ENCODE measurements at regions not wholly inside any gene's neighbourhood (a gene's known extent, or its start where the extent isn't known, plus 50 kb on each side); places are given as distances from the start of the nearest gene placed in this dataset.
"Not testable (repeated sequence)": the region's sequence is repeated elsewhere in the genome, so short reads cannot be mapped to it uniquely, and the experiment has no call there.

DNA sequence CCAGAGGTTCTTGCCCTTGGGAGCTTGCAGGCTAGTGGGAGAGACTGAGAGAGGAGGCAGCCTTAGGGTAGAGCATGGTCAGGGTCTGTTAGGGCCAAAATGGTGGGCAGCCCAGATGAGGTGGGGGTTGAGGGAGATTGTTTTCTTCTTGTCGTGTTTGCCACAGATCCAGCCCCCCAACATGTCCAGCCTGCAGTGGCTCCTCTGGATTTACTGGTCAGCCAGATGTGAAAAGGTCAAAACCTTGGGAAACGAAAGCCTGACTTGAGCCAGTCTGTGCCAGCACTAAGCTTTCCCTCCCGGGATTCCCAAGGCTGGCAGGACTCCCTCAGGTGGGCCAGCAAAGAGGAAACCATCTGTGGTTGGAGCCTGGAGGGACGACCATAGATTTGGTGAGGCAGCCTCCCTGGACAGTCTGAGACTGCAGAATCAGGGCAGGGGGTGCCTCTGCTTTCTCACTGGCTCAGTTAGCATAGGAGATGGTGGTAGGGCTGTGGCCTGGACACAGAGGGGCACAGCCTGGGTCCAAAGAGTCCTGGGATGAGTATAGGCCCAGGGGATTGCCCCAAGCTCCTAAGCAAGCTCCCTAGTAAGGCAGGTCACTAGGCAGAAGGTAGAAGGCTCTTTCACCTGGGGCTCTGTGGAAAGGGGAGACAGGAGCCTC lies 51.2 kb upstream of the PRR23C start:
- DNase-seq (ENCODE audit: low read depth in 2 of 2): no peak

DNA sequence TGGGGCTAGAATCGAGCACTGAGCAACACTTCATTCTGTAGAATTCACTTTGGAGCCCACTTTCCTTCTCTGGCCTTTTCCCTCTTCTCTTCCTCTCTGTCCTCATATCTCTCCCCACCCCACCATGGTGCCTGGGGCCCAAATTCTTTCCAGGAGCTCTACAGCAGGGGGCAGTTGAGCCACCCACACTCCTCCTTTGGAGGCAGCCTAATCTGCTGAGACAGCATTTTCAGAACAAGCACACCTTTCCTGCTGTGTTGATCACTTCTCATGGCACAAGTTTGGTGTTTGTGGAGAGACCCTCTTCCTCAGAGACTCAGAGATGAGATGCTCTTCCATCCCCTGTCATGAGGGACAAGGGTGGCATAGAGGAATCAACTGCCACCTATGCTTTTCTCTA lies 52.0 kb upstream of the PRR23C start:
- no peak for DNase-seq (ENCODE audit: low read depth in 2 of 2)

DNA sequence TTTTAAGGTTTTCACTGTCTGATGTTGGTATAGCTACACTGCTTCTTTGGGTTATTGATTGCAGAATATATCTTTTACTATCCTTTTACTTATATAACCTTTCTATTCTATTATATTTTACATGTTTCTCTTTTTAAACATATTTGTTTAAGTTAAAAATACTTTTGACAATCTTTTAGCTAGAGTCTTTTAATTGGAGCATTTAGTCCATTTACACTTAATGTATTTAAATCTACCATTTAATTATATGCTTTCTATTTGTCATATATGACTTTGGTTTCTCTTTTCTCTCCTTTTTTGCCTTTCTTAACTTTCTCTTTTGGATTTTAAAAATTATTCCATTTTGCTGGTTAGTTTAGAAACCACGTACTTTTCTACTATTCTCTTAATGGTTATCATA lies 53.7 kb upstream of the PRR23C start:
- DNase-seq (ENCODE audit: low read depth in 2 of 2): no peak

DNA sequence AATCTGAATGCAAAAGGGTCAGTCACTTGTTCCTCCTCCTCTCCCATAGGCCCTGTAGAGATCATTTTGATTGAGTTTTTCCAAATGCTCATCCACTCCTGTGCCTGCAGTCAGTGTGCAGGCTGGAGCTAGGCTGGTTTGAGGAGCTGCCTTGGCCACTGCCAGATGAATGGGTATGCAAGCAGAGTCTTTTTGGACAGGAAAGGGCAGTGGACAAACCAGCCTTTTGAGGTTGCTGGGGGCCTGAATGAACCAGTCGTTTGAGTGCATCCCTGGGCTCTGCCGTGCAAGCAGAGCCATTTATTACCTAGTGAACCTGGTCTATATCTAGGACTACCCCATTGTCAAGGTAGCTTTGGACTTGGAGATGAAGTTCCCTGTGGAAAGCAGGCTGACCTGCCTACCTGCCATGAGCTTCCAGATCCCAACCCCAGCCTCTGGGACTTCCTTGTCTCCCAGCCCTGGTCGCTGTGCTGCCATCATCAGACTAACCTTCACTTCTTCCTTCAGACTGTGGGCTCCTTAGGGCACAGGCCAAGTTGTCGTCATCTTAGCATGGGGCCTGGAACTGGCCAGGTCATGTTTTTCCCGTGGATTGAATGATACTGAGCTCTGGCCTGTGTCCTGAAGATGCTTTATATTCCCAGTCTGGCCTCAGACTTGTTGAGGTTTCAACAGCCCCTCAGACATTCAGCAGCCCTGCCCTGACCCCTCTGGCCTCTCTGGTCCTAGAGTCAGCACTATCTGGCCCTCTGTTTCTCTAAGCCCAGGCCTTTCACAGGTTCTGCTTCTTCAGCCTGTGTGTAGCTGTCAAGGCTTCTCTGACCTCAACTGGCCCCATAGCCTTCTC lies 55.5 kb upstream of the PRR23C start:
- DNase-seq (ENCODE audit: low read depth in 2 of 2): no peak

DNA sequence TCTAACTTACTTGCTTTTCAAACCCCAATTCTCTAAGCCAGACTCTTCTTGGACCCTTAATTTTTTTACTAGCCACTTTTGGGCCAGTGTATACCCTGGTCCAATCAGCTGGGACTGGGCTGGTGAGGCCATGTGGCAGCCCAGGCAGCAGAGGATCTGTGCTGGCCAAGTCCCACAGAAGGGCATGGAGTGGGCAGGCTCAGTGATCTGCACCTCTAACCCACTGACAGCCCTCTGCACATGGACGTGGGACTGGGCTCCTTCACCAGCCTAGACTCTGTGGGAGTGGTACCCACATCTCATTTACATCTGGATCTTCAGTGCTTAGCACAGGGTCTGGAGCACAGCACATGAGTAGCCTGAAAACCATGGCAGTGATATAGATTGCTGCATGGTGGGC lies 56.1 kb upstream of the PRR23C start:
- DNase-seq (ENCODE audit: low read depth in 2 of 2): no peak

DNA sequence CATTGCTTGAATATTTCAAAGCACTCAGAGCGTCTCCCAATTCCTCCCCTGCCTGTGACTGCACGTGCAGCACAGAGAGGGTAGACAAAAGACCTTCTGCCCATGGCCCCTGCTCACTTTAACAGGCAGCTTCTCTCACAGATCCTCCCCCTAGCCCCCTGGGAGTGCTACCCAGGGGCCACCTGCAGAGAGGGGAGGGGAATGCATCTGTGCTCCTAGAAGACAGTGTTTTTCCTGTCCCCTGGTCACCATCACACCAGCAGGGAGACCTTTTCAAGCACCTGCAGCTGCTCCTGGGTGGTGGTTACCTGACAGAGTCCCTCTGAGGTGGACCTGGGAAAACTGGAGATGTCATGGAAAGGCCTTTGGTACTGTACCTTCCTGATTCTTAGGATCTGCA lies 56.7 kb upstream of the PRR23C start:
- DNase-seq (ENCODE audit: low read depth in 2 of 2): no peak

DNA sequence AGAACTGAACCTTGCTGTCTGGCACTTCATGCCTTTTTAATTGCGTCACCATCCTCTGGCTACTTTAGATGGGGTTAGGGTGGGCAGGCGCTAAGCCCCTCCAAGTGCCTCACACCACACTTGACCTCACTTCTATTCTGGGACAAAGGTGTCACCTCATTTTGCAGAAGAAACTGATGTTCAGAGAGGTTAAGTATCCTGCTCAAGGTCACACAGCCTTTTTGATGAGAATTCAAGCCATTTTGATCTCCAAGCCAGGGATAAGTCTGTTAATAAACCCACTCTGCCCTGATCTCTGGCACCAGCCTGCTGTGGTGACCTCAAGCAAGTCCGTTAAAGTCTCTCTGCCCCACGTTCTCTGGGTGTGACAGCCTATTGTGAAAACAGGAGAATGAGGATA lies 58.8 kb upstream of the PRR23C start:
- DNase-seq (ENCODE audit: low read depth in 2 of 2): no peak

DNA sequence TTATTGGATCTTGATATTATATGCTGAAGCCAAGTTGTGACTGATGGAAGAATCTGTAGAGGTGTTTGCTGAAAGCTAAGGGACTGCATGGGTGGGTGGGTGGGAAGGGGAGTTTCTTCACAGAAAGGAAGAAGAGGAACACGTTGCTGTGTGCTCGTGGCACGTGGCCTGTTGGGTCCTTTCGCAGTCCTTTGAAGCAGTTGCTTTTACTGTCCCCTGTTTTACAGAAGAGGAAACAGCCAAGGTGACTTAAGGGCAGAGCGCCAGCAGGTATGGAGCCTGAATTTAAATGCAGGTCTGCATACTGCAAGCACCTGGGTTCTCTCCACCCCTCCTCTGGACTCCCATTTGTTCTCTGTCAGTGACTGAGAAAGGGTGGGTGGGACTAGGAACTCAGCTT lies 59.4 kb upstream of the PRR23C start:
- no peak for DNase-seq (ENCODE audit: low read depth in 2 of 2)

DNA sequence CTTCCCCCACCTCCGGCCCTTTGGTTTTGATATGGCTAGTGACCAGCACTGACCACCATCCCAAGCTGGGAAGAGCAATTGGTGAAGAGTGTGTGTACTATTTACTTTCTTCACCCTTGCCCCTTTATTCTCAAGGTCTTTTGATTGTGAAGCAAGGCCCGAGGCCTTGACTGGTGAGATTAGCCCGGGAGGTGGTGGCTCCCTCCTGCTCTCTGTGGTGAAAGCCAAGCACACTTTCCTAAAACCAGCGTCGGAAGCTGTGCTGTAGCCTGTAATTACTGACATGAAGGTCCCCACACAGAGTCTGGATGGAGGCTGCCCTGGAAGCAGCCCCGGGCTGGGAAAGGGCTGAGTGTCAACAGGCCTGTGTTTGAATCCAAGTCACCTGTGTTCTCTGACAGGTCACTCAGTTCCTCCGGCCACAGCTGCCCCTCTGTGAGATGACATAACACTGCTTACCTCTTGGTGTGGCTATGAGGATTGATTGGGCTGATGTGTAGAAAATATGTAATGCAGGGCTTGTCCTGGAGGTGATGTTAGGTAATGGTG lies 60.5 kb upstream of the PRR23C start:
- no peak for DNase-seq (ENCODE audit: low read depth in 2 of 2)

DNA sequence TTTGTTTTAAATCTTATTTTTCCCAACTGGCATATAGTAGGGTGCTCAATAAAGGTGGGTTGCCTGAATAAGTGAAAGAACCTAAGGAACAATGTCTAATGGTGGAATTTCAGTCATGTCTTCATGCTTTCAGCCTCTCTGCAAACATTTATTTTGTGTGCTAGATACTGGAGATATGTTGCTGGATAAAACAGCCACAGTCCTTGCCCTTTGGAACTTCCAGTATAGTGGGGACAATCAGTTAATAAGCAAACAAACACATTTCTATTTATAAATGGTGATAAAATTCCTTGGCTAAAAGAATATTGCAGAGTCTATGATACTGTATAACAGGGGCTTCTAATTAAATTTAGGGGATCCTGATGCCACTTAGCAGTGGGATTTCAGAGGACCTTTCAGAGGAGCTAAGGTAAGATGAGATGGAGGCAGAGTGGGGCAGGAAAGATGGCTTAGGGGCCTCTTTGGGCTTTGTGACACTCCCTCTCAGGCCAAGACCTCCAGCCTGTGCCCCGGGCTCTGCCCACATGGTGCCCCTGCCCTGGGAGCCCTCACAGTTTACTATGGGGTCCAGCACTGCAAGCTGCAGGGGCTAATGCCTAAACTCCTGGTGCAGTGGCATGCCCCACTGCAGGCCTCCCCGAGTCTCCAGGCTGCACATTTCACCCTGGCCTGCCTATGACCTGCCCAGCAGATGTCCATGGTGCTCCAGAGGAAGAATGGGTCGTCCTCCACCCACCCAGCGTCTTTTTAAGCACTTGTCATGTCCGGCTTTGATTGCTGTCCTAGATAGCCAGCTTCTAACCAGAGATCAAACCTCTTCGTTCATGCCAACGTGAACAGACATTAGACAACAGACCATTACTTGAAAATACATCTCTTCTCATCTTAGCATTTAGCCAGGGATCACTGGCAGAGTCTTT lies 61.6 kb upstream of the PRR23C start:
- DNase-seq (ENCODE audit: low read depth in 2 of 2): no peak

DNA sequence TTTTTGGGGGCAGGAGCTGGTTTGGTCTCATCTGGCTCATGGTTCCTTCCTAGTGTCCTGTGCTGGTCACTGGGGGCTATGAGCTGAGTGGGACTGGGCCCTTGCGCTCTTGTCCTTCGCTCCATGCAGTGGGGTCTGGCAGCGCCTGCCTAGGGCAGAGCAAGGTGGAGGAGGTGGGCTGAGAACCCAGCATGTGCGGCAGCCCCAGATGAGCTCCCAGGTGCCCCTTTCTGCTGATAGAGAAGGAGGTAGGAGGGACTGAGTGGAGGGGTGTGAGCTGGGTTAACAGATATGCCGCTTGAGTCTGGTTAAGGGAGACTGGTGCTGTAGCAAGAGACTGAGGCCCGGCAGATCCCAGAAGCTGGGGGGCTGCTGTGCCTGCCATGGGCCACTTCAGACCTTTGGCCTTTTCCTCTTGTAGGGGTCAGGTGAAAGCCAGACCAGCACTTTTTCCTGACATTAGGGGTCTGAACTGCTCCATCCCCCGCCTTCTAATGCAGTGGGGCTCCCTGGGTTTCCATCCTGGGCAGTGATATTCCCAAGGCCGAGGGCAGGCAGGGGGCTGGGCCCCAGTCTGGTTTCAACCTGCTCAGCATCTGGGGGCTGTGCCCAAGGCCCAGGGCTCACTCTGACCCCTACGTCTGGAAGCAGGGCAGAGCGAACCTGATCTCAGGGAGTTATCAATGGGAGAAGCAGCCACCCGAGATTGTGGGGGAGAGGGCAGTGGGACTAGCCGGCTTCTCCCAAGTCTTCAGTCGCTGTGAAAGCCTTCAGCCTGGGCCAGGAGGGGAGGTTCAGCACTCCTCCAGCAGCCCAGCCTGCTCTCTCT lies 62.9 kb upstream of the PRR23C start:
- no peak for DNase-seq (ENCODE audit: low read depth in 2 of 2)

DNA sequence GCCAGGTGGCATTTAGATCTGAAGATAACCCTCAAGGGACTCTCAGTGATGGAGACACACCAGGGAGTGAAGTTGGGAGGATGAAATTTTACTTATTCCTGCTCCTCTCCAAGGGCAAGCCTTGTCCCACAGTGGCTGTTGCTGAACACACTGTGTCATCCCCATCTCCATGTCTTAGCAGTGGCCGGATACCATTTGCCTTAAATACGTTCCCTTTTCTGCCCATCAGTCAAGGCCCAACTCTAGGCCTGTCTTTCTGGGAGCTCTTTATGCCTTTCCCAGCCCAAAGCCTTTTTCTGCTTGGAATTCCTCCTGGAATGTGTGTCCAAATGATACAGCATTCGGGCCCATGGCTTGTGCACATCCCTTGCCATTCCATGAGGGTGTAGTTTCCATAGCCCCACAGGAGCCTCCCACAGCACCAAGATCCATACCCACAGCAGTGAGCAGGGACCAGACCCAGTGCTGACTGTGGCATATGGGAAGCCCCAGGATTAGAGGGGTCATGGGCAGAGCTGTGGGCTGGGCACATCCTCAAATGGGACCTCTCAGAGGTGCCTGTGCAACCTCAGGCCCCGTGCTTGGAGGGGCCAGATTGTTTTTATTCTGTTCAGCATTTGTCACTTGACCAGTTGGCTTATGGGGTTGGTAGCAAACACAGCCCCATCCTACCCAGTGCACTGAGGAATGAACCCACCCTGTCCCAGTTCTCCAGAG lies 63.7 kb upstream of the PRR23C start:
- no peak for DNase-seq (ENCODE audit: low read depth in 2 of 2)

DNA sequence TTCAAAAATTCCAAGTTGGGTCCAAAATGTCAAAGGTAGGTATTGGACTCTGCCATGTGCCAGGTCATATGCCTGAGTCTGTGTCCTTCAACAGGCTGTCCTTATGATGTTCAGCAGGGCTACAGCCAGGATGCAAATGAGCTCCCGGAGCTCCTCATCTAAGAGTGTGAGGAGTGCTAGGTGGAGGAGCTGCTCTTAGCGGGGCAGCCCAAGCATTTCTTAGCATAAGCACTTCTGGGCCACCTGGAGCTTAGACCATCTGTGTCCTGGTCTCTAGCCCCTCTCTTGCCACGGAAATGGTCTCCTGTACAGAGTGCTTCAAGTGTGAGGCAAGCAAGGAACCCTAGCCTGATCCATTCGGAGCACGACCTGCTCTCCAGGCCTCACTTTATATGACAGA lies 64.6 kb upstream of the PRR23C start:
- DNase-seq (ENCODE audit: low read depth in 2 of 2): no peak

DNA sequence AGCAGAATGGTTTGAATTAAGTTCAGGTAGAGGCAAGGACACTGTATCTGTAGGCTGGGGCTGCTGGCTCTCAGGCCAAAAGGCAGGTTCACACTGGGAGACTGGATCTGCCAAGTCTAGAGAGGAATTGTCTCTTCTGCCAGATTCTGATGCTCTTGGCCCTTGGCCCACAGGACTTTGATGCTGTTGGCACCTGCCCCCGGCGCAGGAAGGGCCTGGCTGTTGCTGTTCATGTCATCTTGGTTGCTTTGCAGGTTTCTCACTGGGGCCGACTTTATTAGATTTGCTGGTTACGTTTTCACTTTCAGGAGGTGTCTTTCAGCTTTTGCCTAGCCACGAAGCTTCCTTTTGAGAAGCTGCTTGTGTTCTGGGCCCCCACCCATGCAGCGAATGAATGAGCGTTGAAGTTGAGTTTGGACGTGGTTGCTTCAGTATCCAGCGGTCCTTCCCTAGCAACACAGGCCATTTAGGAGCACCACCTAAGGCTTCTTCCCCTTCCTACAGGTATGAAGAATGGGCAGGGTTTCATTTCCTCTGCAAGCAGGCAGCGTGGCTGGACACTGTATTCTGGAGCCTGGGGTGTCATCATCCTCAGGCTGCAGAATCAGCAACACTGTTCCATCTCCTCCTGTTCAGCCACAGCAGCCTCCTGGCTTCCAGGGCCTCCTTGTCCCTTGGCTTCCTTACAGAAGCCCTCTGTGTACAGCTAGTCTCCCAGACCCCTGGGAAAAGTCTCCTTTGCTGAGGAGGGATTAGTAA lies 65.6 kb upstream of the PRR23C start:
- DNase-seq (ENCODE audit: low read depth in 2 of 2): no peak

DNA sequence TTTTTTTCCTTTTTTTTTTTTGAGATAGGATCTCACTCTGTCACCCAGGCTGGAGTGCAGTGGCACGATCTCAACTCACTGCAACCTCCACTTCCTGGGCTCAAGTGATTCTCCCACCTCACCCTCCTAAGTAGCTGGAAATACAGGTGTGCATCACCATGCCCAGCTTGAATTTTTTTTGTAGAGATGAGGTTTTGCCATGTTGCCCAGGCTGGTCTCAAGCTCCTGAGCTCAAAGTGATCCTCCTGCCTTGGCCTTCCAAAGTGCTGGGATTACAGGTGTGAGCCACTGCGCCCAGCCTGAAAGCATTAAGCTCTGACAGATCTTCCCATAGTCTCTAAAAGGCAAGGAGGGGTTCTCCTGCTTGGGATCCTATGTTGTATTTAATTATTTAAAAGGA lies 66.2 kb upstream of the PRR23C start:
- not testable (repeated sequence) for DNase-seq (ENCODE audit: low read depth in 2 of 2)

DNA sequence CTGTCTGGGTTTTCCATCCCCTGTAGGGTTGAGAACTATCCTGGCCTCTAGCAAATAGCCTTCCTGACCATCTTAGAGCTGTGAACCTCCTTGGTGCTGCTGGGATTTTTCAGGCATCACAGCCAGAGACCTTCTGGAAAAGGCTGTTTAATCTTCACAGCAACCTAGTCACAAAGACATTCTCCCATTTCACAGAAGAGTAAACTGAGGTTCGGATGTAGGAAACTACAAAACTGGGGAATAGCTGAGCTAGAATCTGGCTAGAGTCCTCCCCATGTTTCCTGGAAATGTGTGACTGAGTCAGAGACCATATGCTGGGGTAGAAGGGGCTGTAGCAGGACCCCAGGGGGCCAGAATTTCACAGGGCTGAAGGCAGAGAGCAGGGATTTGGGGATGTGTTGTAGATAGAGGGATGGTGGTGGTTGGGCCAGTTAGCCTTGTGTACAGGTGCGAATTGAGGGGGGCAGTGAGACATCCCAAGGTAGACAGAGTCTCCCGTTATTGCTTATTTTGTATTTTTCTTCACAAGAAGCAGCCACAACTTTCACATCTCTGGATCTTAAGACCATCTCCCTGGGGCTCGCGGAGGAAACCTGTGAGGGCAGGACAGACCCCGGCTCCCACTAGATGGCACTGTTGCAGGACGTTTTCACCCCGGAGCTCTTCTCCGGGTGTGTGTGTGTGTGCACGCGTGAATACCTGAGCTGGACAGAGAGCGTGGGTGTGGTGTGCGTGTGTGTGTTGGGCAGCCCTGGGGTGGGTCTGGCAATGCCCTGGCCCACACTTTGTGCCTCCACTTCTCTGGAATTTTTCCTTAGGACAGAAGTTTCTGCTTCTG lies 66.9 kb upstream of the PRR23C start:
- peak in 1 of 2 donors; percentile 4 for DNase-seq (ENCODE audit: low read depth in 2 of 2)

DNA sequence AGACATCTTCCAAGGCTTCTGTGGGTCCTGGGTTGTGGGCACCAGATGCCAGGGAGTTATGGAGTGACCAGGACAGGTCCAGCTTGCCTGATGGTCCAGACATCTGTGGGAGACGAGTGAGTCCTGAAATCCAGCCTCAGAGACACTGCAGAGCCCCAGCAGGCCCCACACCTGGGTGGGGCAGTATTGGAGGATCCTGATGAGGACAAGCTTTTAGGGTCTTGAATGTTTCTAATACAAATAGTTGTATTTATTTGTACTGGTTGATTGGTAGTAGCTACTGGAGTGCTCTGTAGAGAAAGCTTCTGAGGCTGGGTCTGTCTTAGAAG lies 67.5 kb upstream of the PRR23C start:
- no peak for DNase-seq (ENCODE audit: low read depth in 2 of 2)

DNA sequence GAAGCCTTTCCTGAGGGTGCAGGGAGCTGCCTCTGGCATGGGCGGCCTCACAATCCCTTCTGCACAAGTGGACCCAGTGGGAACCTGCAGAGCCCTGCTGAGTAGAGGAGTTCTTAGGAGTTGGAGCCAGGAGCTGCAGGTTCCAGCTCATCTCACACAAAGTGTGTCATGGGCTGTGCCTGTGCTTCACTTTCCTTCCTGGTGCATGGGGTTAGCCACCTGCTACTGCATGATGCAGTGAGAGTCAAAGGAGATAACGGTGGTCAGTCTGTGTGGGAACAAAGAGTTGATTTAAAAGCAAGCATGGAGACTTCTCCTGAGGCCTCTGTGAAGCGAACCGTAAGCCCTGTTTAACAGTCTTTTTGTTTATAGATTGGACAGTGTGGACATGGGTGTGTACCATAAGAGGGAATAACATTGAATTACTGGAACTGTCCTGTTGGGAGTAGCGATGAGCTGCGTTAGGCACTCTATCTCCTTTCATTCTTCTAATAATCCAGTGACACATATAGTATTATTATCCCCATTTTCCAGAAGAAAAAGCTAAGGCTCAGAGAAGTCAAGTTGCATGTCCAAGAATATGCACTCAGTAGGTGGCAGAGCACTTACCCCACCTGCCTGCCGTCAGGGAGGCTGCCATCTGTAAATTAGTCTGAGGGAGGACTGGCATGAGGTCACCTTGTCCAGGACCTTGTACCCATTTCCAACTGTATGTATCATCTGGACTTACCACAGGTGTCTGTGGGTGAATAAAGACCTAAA lies 68.7 kb upstream of the PRR23C start:
- no peak for DNase-seq (ENCODE audit: low read depth in 2 of 2)
